SK-N-DZ (cell line): ENCODE measurements at regions not wholly inside any gene's neighbourhood (a gene's known extent, or its start where the extent isn't known, plus 50 kb on each side); places are given as distances from the start of the nearest gene placed in this dataset.

Experiments
- DNase-seq: peaks from one replicate; pipeline ENCODE4 v3.0.0-alpha.2; 2015; ENCODE audit warnings: low spot score

DNA sequence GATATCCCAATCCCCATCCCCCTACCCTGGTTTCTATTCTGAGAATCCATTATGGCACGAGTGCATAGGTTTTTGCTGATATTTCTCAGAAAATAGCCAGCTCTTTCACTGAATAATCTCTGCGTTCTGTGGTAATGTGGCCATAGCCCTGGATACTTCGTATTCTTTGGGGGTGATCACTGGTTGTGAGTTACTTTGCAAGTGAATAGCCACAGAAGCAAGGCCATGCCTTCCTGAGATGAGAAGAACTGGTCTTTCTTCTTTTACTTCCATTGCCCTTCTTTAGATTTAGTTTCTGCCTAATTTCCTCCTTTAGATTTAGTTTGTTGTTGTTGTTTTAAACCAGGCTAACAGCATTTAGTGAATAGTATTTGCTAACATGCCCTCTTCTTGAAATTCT, 323.4 kb downstream of the CDC14C start:
- no peak for DNase-seq

DNA sequence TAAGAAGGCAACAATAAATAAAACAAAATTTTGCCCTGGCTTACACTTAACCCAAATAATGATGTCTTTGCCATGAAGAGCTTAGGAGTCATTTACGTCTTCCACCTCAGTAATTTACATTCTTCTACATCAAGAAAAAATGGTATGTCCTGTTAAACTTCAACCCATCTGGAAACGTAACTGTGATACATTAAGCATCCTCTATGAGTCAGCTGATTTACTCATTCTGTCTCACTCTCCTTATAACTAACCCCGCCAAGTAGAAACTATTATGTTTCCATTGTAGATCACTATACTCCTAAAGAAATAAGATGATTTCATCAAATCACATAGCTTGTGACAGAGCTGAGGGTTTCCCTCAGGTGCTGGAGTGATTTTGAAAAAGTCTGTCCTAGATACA, 330.7 kb downstream of the CDC14C start:
- no peak for DNase-seq

DNA sequence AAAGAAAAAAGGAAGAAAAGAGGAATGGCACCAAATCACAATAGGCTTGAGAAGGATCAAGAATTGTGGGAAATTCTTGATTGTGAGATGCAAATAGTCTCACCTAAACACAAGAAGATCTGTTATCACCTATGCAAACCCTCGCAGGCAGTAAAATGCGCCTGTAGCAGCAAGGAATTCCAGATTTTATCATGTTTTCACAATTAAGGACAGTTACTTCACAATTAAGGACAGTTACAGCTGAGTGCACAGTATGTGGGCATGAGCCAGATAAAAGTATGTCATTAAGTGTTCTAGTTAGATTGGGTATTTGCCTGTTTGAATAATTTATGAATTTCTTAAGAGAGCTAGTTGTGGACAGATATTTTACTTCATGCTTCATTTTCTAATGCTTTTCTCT, 336.2 kb downstream of the CDC14C start:
- no peak for DNase-seq

- DNase-seq = no peak
These were observed 337.6 kb downstream of the CDC14C start for GRCh38 chr7:49261928-49262327.

DNA sequence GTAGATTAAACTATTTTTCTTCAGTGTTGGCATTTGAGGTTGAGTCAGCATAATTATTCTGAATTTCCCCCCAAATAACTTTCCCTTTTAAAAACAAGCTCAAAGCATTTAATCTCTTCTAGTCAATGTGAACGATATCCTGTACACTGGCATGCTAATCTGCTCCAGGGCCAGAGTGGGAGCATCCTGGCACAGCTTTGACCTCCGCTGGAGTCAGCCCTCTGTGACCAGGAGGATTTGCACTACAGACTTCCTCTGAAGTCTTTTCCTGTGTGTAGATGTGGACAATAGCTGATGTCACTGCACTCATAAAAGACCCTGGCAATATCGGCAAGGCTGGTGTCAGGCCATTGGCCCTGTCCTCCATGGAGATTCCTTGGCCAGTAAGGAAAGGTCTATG, 340.2 kb downstream of the CDC14C start:
- DNase-seq = no peak

- DNase-seq = no peak
These were observed 349.6 kb downstream of the CDC14C start for GRCh38 chr7:49273897-49274296.

DNA sequence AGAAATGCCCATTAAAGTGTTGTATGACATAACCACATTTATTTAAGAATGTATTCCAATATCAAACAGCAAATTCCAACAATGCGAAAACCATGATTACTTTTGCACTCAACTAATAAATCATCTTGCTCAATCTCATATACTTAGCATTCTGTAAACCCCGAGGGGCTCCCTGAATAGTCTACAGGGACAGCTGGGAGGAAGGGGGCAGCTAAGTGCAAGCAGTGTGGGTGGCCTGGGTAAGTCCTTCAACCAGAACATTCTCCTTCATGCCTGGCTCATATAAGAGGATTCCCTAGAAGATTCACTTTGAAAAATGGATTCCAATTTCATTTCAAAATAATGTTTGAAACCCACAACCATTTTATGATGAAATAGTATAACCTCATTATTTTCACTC, 355.5 kb downstream of the CDC14C start:
- DNase-seq = no peak

DNA sequence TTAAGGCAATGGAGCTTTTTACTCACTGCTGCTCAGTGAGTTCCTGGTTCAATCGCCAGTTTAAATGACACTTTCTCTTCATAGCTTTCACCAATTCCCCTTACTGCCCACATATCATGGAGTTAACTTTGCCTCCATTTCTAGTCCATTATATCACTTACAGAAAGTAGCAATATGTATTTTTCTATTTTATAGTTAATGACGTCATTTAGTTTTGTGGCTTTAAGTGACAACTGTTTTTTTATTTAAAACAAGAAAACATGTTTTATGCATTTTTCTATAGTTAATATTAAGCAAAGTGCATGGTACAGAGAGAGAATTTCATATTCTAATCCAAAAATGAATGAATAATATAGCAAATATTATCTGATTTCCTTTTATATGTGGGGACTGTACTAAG, 363.3 kb downstream of the CDC14C start:
- DNase-seq = no peak

GRCh38 chr7:49294611-49295010, 370.3 kb downstream of the CDC14C start:
- no peak for DNase-seq

DNA sequence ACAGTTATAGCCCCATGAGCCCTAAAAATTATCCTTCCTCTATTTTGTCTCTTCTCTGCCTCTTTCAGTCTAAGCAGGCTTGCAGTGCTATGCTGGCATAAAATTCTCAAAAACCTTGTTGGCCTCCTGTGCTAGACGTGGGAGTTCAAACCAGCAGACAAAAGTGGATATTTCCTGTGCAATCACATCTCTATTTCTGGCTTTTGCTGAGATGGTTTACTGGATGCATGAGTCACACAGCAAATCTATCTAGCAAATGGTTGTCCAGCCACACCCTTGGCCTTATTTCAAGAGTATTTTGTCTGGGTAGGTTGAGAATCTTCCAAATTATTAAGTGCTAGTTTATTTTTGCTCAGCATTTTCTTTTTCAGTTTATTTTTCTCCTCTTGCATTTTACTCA, 370.8 kb downstream of the CDC14C start:
- no peak for DNase-seq

DNA sequence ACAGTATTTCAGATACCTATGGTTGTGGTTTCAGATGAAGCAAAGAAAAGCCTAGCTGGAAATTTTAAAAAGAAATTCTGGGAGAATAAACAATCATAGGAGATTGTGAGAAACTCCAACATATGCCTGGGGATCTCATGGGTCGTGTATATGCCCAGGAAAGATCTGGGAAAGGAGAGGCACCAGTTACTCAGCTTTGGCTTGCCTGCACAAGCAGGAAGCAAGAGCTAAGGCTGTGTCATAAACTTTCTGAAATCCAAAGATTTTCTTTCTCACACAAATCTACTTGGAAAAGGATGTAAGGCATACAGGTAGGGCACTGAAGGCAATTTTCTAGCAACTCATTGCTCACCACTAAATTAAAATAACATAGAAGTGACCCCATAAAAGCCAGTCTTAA, 373.6 kb downstream of the CDC14C start:
- no peak for DNase-seq

- DNase-seq = no peak
These were observed 384.4 kb downstream of the CDC14C start for GRCh38 chr7:49308787-49309186.

GRCh38 chr7:49320083-49320482, 395.7 kb downstream of the CDC14C start:
- DNase-seq = no peak

DNA sequence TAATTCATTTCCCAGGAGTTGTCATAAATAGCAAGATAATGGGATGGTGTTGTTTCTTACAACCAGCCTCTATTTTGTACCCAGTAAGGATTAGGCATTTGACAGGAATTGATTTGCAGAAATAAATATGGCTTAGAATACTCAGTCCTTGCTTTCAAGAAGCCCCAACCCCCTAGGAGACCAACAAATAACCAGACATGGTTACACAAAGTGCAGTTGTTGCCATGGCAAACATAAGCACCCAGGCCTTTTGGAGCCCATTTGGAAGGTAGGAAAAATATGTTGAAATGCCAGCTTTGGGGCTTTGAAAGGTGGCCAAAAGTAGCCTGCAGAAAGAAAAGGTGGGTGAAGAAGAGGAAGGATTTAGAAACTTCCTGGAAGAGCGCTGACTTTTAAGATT, 397.5 kb downstream of the CDC14C start:
- no peak for DNase-seq

DNA sequence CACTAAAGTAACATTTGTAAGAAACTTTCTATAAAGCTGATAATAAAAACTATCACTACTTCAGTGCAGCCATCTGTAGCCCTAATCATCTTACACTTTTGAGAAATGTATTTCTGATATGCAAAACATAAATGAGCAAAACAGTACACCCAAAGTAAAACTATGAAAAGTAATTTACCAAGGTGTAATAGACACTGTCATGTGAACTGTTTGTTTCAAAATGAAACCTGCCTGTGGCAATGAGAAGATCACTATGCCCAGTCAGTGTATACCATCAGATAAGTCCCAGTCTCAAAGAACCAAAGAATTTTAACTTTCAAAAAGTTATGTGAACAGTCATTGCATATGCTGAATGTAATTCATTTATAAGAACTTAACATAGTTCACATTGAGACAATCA, 398.1 kb downstream of the CDC14C start:
- DNase-seq = no peak

- DNase-seq = no peak
These were observed 399.7 kb downstream of the CDC14C start for GRCh38 chr7:49324040-49324439.

DNA sequence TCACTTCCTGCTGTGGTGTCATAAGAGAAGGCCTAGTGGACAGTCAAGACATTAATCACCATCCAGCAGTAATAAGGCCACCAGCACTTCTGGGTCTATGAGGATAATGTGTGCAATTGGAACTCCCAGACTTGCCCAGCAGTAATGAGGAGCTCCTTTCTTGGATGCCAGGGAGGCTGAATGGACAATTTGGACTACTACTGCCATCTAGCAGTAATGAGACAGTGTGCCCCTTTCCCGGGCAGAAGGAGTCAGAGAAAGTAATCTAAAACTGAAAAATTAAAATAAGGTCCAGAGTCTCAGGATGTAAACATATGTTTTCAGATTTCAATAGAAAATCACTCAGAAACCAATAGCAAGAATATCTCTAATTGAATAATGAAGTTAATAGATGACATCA, 400.4 kb downstream of the CDC14C start:
- no peak for DNase-seq

- DNase-seq = no peak
These were observed 401.2 kb downstream of the CDC14C start for GRCh38 chr7:49325571-49325970.

DNA sequence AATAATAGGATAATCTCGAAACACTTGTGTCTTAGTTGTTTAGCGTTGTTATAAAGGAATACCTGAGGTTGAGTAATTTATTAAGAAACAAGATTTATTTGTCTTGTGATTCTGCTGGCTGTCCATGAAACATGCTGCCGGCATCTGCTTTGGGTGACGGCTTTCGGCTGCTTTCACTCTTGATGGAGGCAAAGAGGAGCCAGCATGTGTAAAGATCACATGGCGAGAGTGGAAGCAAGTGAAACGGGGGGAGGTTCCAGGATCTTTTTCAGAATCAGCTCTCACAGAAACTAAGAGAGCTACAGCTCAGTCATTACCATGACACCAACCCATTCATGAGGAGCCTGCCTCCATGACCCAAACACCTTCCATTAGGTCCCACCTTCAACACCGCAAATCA, 402.8 kb downstream of the CDC14C start:
- no peak for DNase-seq

- DNase-seq = no peak
These were observed 409.0 kb downstream of the CDC14C start for GRCh38 chr7:49333180-49333881.

DNA sequence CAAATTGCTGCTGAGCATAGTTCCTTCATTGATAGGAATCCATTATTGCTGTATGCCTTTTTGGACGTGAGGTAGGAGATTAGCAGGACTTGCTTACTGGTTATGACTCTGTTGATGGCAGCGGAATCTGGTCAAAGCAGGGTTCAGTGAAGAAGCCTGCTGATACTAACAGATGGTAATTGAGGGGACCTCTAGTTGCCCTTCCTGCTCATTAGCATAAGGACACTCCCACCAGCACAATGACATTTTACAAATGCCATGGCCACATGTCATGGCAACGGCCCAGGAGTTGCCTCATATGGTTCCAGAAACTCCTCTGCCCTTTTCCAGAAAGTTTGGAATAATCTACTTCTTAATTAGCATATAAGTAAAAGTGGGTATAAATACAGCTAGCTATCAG, 417.5 kb downstream of the CDC14C start:
- no peak for DNase-seq

DNA sequence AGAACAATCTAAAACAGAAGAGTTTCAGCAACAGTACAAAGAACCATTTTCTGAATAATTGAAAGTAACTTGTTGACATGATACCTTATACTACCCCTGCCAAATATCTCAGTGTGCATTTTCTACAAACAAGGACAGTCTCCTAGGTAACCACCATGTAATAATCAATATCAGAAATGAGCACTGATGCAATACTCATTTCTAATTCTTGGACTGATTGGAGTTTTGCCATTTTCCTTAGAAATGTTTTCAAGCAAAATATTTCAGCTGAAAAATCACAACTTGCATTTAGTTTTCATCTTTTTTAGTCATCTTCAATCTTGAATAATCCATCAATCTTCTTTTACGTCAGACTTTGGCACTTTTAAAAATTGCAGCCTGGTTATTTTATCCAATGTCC, 420.2 kb downstream of the CDC14C start:
- DNase-seq = no peak

GRCh38 chr7:49346195-49346899, 422.0 kb downstream of the CDC14C start:
- no peak for DNase-seq

DNA sequence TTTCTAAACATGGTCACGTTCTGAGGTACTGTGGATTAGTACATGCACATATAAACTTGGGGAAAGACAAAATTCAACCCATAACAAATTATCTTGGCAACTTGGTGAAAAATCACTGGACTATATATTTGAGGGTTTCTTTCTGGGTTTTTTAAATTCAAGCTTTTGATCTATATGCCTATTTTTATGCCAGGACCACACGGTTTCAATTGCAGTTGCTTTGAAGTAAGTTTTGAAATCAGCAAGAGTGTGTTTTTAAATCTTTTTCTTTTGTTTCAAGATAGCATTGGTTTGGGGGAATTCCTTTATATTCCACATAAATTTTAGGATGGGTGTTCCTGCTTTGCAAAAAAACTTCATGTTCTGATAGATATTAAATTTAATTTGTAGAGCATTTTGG, 406.4 kb upstream of the VWC2 start:
- no peak for DNase-seq
